ENCODE measurements at regions not wholly inside any gene's neighbourhood (a gene's known extent, or its start where the extent isn't known, plus 50 kb on each side); places are given as distances from the start of the nearest gene placed in this dataset.

DNA sequence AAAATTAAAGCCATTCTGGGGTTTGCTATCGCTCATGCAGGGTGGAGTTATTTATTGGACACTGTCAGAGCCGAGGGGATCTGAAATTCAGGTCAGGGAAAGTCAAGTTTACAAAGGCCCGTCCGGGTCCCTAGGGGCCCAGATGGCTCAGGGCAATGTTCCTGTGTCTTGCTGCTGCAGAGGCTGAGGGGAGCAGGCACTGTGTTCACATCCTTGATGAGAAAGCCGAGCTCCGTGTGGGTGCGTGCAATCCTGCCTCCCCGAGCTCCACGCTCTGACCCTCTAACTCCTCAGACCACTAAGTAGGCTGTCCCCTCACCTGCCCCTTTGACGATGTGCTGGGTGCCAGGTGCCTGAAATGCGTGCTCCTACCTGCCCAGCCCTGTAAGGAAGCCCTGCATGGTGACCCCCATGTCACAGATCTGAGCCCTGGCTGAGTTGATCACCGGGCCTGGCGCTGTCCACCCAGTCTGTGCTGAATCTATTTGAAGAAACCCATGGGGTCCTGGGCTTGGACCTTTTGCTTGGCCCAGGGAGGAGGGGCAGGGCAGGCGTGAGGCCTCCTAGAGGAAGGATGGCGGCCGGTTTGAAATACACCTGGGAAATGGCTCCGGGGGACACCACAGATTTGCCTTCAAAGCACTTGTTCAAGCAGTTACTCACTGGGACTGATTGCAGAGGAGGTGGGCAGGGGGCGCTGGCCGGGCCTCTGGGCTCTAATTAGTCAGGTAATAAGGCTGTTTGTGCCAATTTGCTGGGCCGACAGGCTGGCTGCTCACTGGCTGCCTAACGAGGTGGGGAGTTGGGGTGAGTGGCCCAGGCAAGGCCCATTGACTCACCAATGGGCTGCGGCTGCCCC is 204.3 kb downstream of the KIF26A start:
- ChIA-PET CTCF (no interaction called here), POLR2A (no interaction called here)
- Mint-ChIP-seq H3K4me1 (ENCODE audit: low read depth) (no peaks in the 10 kb centered on the region), H3K9me3 (peaks cover 13% of the 10 kb centered on the region), H3K36me3 (ENCODE audit: low read depth) (no peaks in the 10 kb centered on the region), H3K4me3 (no peak overlapping the region), H3K27me3 (peaks cover 15% of the 10 kb centered on the region), H3K27ac (no peak overlapping the region)
- no peaks in the 10 kb centered on the region for H3K4me1 ChIP-seq (ENCODE audit: insufficient read depth, low read length)
- intact Hi-C loops (cut with DNase I, micrococcal nuclease), result no loop called here
- DNase-seq (peak in 1 of 14 experiments; percentile 23), ATAC-seq (ENCODE audit: poor library complexity) (no peak)
- H3K9me3 ChIP-seq (ENCODE audit: control insufficient read depth in 1 of 2, insufficient read depth in 1 of 2, low read length in 2 of 2), result peaks cover 0 to 9% of the 10 kb centered on the region in 2 experiments
- H3K36me3 ChIP-seq (ENCODE audit: insufficient read depth, low read length), result no peaks in the 10 kb centered on the region
- peaks cover 3 to 6% of the 10 kb centered on the region in 2 experiments for H3K27me3 ChIP-seq (ENCODE audit: control insufficient read depth in 1 of 2, insufficient read depth in 2 of 2, low read length in 2 of 2)
- no peak for TF ChIP-seq CTCF (IDR thresholded peaks at IDR 0.05)
- H3K4me3 ChIP-seq (ENCODE audit: low read length), result no peak overlapping the region
- no peak overlapping the region for H3K27ac ChIP-seq (ENCODE audit: low read depth in 1 of 2, low read length in 2 of 2)

DNA sequence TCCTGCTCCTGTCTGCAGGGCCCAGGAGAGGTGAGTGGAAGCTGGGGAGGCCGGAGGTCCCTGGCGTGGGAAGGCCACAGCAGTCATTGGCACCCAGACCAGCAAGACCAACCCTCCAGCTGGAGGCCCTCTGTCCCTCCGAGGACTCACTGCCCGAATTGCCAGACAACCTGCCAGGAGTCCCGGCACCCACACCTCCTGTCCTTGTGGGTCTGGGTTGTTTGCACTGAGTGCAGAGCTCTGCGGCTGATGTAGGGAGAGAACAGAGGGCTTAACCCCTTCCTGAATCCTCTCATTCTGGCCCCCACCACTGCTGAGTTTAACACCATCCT is 204.9 kb downstream of the KIF26A start:
- intact Hi-C loops (cut with DNase I, micrococcal nuclease), result no loop called here
- Histone ChIP-seq H3K4me1 (ENCODE audit: insufficient read depth, low read length) (no peaks in the 10 kb centered on the region), H3K27me3 (ENCODE audit: control insufficient read depth in 1 of 2, insufficient read depth in 2 of 2, low read length in 2 of 2) (peaks cover 3 to 6% of the 10 kb centered on the region in 2 experiments), H3K36me3 (ENCODE audit: insufficient read depth, low read length) (no peaks in the 10 kb centered on the region), H3K27ac (ENCODE audit: low read depth in 1 of 2, low read length in 2 of 2) (no peak overlapping the region), H3K9me3 (ENCODE audit: control insufficient read depth in 1 of 2, insufficient read depth in 1 of 2, low read length in 2 of 2) (peaks cover 0 to 8% of the 10 kb centered on the region in 2 experiments), H3K4me3 (ENCODE audit: low read length) (no peak overlapping the region)
- ATAC-seq (ENCODE audit: poor library complexity) (no peak), DNase-seq (peak in 1 of 14 experiments; percentile 23)
- Mint-ChIP-seq H3K4me1 (ENCODE audit: low read depth) (no peaks in the 10 kb centered on the region), H3K27ac (no peak overlapping the region), H3K36me3 (ENCODE audit: low read depth) (no peaks in the 10 kb centered on the region), H3K4me3 (no peak overlapping the region), H3K9me3 (peaks cover 10% of the 10 kb centered on the region), H3K27me3 (peaks cover 15% of the 10 kb centered on the region)
- ChIA-PET CTCF (no interaction called here), POLR2A (no interaction called here)
- TF ChIP-seq CTCF (IDR thresholded peaks at IDR 0.05), result no peak

DNA sequence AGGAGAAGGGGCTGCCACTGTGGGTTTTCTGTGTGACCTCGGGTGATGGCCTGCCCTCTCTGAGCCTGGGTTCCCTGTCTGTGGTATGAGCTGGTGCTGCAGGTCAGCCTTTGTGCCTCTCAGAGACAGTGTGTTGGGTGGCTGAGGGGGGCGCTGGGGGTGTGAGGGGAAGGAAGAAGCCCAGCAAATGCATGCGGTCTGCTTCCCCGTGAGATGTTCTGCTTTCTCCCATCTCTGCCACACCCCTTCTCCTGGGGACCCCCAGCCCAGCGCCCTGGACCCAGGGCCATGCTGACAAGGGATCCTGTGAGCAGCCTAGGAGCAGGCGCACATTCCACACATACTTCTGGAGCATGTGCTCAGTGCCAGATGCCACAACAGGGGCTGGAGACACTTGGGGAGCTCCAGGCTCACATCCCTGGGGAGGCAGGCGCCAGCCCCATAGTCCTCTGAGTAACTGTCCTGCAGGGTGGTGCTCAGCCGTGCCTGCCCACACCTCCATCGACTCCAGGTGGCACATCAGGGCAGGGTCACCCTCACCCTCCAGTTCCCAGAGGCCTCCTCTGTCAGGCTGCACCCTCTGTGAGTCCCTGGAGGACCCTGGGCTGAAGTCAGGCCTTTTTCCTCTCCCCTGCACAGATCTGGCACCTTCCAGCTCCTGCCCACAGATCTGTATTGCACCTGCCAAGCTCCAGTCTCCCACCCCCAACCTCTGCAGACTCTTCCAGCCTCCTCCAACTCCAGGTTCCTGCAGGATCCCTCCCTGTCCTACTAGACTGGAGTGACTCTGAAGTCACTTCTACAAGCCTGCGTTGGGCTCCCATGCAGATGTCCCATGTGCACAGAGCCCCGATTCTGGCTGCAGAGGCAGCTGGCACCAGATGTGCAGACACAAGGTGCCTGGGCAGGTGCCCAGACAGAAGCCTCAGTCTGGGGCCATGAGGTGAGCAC is 205.6 kb downstream of the KIF26A start:
- DNase-seq (peak in 1 of 14 experiments; percentile 28), ATAC-seq (ENCODE audit: poor library complexity) (no peak)
- Mint-ChIP-seq H3K27me3 (peaks cover 15% of the 10 kb centered on the region), H3K4me3 (no peak overlapping the region), H3K4me1 (ENCODE audit: low read depth) (no peaks in the 10 kb centered on the region), H3K36me3 (ENCODE audit: low read depth) (no peaks in the 10 kb centered on the region), H3K9me3 (peaks cover 4% of the 10 kb centered on the region), H3K27ac (no peak overlapping the region)
- H3K9me3 ChIP-seq (ENCODE audit: control insufficient read depth in 1 of 2, insufficient read depth in 1 of 2, low read length in 2 of 2), result peaks cover 0 to 5% of the 10 kb centered on the region in 2 experiments
- no peak overlapping the region for H3K4me3 ChIP-seq (ENCODE audit: low read length)
- no peak for TF ChIP-seq CTCF (IDR thresholded peaks at IDR 0.05)
- no peaks in the 10 kb centered on the region for H3K4me1 ChIP-seq (ENCODE audit: insufficient read depth, low read length)
- no peak overlapping the region for H3K27ac ChIP-seq (ENCODE audit: low read depth in 1 of 2, low read length in 2 of 2)
- ChIA-PET POLR2A (no interaction called here), CTCF (no interaction called here)
- no peaks in the 10 kb centered on the region for H3K36me3 ChIP-seq (ENCODE audit: insufficient read depth, low read length)
- peaks cover 3 to 6% of the 10 kb centered on the region in 2 experiments for H3K27me3 ChIP-seq (ENCODE audit: control insufficient read depth in 1 of 2, insufficient read depth in 2 of 2, low read length in 2 of 2)
- intact Hi-C loops (cut with DNase I, micrococcal nuclease), result no loop called here
